HEK293 (cell line): ENCODE measurements at regions not wholly inside any gene's neighbourhood (a gene's known extent, or its start where the extent isn't known, plus 50 kb on each side); places are given as distances from the start of the nearest gene placed in this dataset.
A peak's percentile ranks its signal among the peaks of the same experiment; 100 is the strongest.

Source experiments
- FEZF1 ChIP-seq: fragments of 450-650 bp; formaldehyde crosslinking; IDR thresholded peaks from 2 replicates; pipeline ENCODE4 v1.5.1; 2016; ENCODE audit warnings: missing biosample characterization, missing genetic modification characterization
- KLF1 ChIP-seq: fragments of 450-650 bp; formaldehyde crosslinking; IDR thresholded peaks from 2 replicates; pipeline ENCODE4 v1.5.1; 2016; ENCODE audit warnings: missing biosample characterization, missing genetic modification characterization
- KLF16 ChIP-seq: fragments of 450-650 bp; formaldehyde crosslinking; IDR thresholded peaks from 2 replicates; pipeline ENCODE4 v1.5.1; 2017; ENCODE audit warnings: missing biosample characterization, missing genetic modification characterization
- KLF17 ChIP-seq: fragments of 450-650 bp; formaldehyde crosslinking; IDR thresholded peaks from 2 replicates; pipeline ENCODE4 v1.5.1; 2016; ENCODE audit warnings: missing biosample characterization, missing genetic modification characterization
- PRDM10 ChIP-seq: fragments of 450-650 bp; formaldehyde crosslinking; IDR thresholded peaks from 2 replicates; pipeline ENCODE4 v1.5.1; 2016; ENCODE audit warnings: missing biosample characterization, missing genetic modification characterization
- REPIN1 ChIP-seq: fragments of 450-650 bp; formaldehyde crosslinking; IDR thresholded peaks from 2 replicates; pipeline ENCODE4 v1.5.1; 2017; ENCODE audit warnings: missing biosample characterization, missing genetic modification characterization, low read depth
- SALL2 ChIP-seq: fragments of 450-650 bp; formaldehyde crosslinking; IDR thresholded peaks from 2 replicates; pipeline ENCODE4 v1.5.0; 2017; ENCODE audit warnings: missing biosample characterization, mild to moderate bottlenecking, missing genetic modification characterization, borderline replicate concordance
- ZBTB21 ChIP-seq: fragments of 450-650 bp; formaldehyde crosslinking; IDR thresholded peaks from 2 replicates; pipeline ENCODE4 v1.5.1; 2017; ENCODE audit warnings: missing biosample characterization, missing genetic modification characterization
- ZIC2 ChIP-seq: fragments of 450-650 bp; formaldehyde crosslinking; IDR thresholded peaks from 2 replicates; pipeline ENCODE4 v1.5.1; 2016; ENCODE audit warnings: missing biosample characterization, missing genetic modification characterization
- ZNF112 ChIP-seq: fragments of 450-650 bp; formaldehyde crosslinking; IDR thresholded peaks from 2 replicates; pipeline ENCODE4 v1.5.0; 2017; ENCODE audit warnings: missing biosample characterization, missing genetic modification characterization
- ZNF169 ChIP-seq: fragments of 450-650 bp; formaldehyde crosslinking; IDR thresholded peaks from 2 replicates; pipeline ENCODE4 v1.5.1; 2016; ENCODE audit warnings: missing biosample characterization, missing genetic modification characterization
- ZNF202 ChIP-seq: fragments of 450-650 bp; formaldehyde crosslinking; IDR thresholded peaks from 2 replicates; pipeline ENCODE4 v1.5.1; 2016; ENCODE audit warnings: missing biosample characterization, missing genetic modification characterization, borderline replicate concordance
- ZNF341 ChIP-seq: fragments of 450-650 bp; formaldehyde crosslinking; IDR thresholded peaks from 2 replicates; pipeline ENCODE4; 2016; ENCODE audit warnings: low read depth, missing biosample characterization, missing genetic modification characterization
- ZNF600 ChIP-seq: fragments of 450-650 bp; formaldehyde crosslinking; IDR thresholded peaks from 2 replicates; pipeline ENCODE4 v1.5.1; 2016; ENCODE audit warnings: missing biosample characterization, missing genetic modification characterization
- ZNF610 ChIP-seq: fragments of 450-650 bp; formaldehyde crosslinking; IDR thresholded peaks from 2 replicates; pipeline ENCODE4 v1.5.1; 2016; ENCODE audit warnings: missing biosample characterization, missing genetic modification characterization, borderline replicate concordance
- ZNF626 ChIP-seq: fragments of 450-650 bp; sonication (Bioruptor Pico); formaldehyde crosslinking; IDR thresholded peaks from 2 replicates; pipeline ENCODE4 v1.5.1; 2018; ENCODE audit warnings: missing biosample characterization, missing genetic modification characterization, inconsistent platforms
- ZNF639 ChIP-seq: fragments of 450-650 bp; formaldehyde crosslinking; IDR thresholded peaks from 2 replicates; pipeline ENCODE4 v1.5.1; 2016; ENCODE audit warnings: missing biosample characterization, missing genetic modification characterization
- TF ChIP-seq, protein P1 (sequence below): fragments of 450-650 bp; formaldehyde crosslinking; IDR thresholded peaks from 2 replicates; pipeline ENCODE4 v1.5.1; 2016; ENCODE audit warnings: missing biosample characterization, missing genetic modification characterization
- TF ChIP-seq, protein P2 (sequence below): fragments of 450-650 bp; formaldehyde crosslinking; IDR thresholded peaks from 2 replicates; pipeline ENCODE4 v1.5.1; 2016; ENCODE audit warnings: missing biosample characterization, missing genetic modification characterization

DNA sequence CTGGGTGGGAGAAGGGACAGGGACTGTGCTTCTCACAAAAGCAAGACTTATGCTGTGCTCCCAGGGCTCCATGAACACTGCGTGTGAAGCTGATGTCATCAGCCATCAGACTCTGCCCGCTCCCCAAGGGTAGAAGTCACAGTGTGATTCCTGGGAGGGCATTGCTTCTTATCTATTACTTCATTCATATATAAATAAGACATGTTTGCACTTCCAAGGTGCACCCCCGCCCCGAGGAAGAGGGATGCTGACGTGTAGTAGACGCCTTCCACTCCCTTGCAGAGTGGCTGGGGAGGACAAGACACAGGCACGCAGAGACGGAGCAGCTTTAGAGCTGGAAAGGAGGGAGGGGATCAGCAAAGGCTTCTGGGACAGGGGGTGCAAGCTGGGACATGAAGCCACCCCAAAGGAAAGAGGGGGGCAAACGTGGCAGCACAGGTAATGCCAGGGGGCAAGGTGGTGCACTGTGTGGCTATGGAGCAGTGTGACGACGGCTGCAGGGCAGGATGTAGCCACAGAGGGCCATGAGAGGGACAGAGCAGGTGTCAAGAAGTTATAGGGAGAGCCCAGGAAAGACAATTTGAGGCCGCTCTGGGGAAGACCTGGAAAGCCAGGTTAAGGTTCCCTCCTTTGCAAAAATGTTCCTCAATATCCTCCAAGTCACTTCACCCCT lies 558.5 kb downstream of the MN1 start (continued):
- TF ChIP-seq SALL2 (tag by site-specific recombination) (no peak), PRDM10 (no peak), ZNF112 (tag by site-specific recombination) (no peak), ZNF341 (tag by site-specific recombination) (peak; percentile 76), ZNF169 (tag by site-specific recombination) (no peak), ZNF610 (tag by site-specific recombination) (peak; percentile 44; the same call in 1 of the 2 replicates), REPIN1 (tag by site-specific recombination) (no peak), ZNF202 (tag by site-specific recombination) (no peak), KLF16 (tag by site-specific recombination) (peak; percentile 41; the same call in 1 of the 2 replicates), ZNF639 (tag by site-specific recombination) (no peak), ZBTB21 (peak; percentile 84), KLF1 (tag by site-specific recombination) (peak; percentile 67; the same call in 1 of the 2 replicates), ZNF626 (tag by site-specific recombination) (no peak), ZNF600 (peak; percentile 72; the same call in 1 of the 2 replicates), FEZF1 (tag by site-specific recombination) (no peak), KLF17 (tag by site-specific recombination) (peak; percentile 78; the same call in 1 of the 2 replicates), ZIC2 (peak; percentile 97)
- TF ChIP-seq, protein P1, sequence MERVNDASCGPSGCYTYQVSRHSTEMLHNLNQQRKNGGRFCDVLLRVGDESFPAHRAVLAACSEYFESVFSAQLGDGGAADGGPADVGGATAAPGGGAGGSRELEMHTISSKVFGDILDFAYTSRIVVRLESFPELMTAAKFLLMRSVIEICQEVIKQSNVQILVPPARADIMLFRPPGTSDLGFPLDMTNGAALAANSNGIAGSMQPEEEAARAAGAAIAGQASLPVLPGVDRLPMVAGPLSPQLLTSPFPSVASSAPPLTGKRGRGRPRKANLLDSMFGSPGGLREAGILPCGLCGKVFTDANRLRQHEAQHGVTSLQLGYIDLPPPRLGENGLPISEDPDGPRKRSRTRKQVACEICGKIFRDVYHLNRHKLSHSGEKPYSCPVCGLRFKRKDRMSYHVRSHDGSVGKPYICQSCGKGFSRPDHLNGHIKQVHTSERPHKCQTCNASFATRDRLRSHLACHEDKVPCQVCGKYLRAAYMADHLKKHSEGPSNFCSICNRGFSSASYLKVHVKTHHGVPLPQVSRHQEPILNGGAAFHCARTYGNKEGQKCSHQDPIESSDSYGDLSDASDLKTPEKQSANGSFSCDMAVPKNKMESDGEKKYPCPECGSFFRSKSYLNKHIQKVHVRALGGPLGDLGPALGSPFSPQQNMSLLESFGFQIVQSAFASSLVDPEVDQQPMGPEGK (tag by site-specific recombination) = peak; percentile 83
- TF ChIP-seq, protein P2, sequence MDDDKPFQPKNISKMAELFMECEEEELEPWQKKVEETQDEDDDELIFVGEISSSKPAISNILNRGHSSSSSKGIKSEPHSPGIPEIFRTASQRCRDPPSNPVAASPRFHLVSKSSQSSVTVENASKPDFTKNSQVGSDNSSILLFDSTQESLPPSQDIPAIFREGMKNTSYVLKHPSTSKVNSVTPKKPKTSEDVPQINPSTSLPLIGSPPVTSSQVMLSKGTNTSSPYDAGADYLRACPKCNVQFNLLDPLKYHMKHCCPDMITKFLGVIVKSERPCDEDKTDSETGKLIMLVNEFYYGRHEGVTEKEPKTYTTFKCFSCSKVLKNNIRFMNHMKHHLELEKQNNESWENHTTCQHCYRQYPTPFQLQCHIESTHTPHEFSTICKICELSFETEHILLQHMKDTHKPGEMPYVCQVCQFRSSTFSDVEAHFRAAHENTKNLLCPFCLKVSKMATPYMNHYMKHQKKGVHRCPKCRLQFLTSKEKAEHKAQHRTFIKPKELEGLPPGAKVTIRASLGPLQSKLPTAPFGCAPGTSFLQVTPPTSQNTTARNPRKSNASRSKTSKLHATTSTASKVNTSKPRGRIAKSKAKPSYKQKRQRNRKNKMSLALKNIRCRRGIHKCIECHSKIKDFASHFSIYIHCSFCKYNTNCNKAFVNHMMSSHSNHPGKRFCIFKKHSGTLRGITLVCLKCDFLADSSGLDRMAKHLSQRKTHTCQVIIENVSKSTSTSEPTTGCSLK (tag by site-specific recombination) = no peak
